HG02885 (cell line): ENCODE measurements at regions not wholly inside any gene's neighbourhood (a gene's known extent, or its start where the extent isn't known, plus 50 kb on each side); places are given as distances from the start of the nearest gene placed in this dataset.
"Not testable (repeated sequence)": the region's sequence is repeated elsewhere in the genome, so short reads cannot be mapped to it uniquely, and the experiment has no call there.

Experiments
- ATAC-seq: cut with Tn5 transposase; IDR thresholded peaks from one replicate; pipeline ENCODE4 v1.9.1; 2021; ENCODE audit warnings: mild to moderate bottlenecking; ENCODE audit not compliant: unreplicated experiment, poor library complexity

- peak; percentile 37 for ATAC-seq
These were observed 55.4 kb downstream of the TMEM121 start for GRCh38 chr14:105581551-105582341.

GRCh38 chr14:105582639-105583038 is 56.3 kb downstream of the TMEM121 start:
- ATAC-seq: no peak

- ATAC-seq: not testable (repeated sequence)
These were observed 57.5 kb downstream of the TMEM121 start for GRCh38 chr14:105583914-105584313.

GRCh38 chr14:105585290-105585689 is 58.9 kb downstream of the TMEM121 start:
- ATAC-seq: not testable (repeated sequence)

- ATAC-seq: not testable (repeated sequence)
These were observed 59.3 kb downstream of the TMEM121 start for GRCh38 chr14:105585722-105586121.

- not testable (repeated sequence) for ATAC-seq
These were observed 59.9 kb downstream of the TMEM121 start for GRCh38 chr14:105586144-105586872.

- ATAC-seq: not testable (repeated sequence)
These were observed 60.7 kb downstream of the TMEM121 start for GRCh38 chr14:105587034-105587433.

- ATAC-seq: not testable (repeated sequence)
These were observed 61.3 kb downstream of the TMEM121 start for GRCh38 chr14:105587482-105588235.

GRCh38 chr14:105588236-105588860 is 62.0 kb downstream of the TMEM121 start:
- no peak for ATAC-seq

GRCh38 chr14:105589161-105589925 is 63.0 kb downstream of the TMEM121 start:
- no peak for ATAC-seq

GRCh38 chr14:105589926-105590185 is 63.5 kb downstream of the TMEM121 start:
- ATAC-seq: not testable (repeated sequence)

- no peak for ATAC-seq
These were observed 64.7 kb downstream of the TMEM121 start for GRCh38 chr14:105591052-105591451.

GRCh38 chr14:105591792-105592341 is 65.5 kb downstream of the TMEM121 start:
- not testable (repeated sequence) for ATAC-seq

GRCh38 chr14:105592646-105593045 is 66.3 kb downstream of the TMEM121 start:
- not testable (repeated sequence) for ATAC-seq

- ATAC-seq: not testable (repeated sequence)
These were observed 69.0 kb downstream of the TMEM121 start for GRCh38 chr14:105595346-105595745.

- not testable (repeated sequence) for ATAC-seq
These were observed 70.0 kb downstream of the TMEM121 start for GRCh38 chr14:105596374-105596773.

GRCh38 chr14:105598040-105598763 is 71.8 kb downstream of the TMEM121 start:
- ATAC-seq: not testable (repeated sequence)

GRCh38 chr14:105598925-105599586 is 72.7 kb downstream of the TMEM121 start:
- not testable (repeated sequence) for ATAC-seq
